Trophoblast cell (in vitro differentiated cells and primary cell): ENCODE measurements at regions not wholly inside any gene's neighbourhood (a gene's known extent, or its start where the extent isn't known, plus 50 kb on each side); places are given as distances from the start of the nearest gene placed in this dataset.

Source experiments
- DNase-seq, 2 donors: peaks; one replicate each; pipeline ENCODE4 v3.0.0-alpha.2; 2016
- H2AFZ ChIP-seq: 2 replicates; pipeline ENCODE4 v1.6.1; 2013; ENCODE audit warnings: low read length, moderate library complexity, mild to moderate bottlenecking; ENCODE audit not compliant: insufficient read depth, poor library complexity
- H2AK5ac ChIP-seq: 2 replicates; pipeline ENCODE4 v1.6.1; 2013; ENCODE audit warnings: mild to moderate bottlenecking, low read length
- H2BK120ac ChIP-seq: 2 replicates; pipeline ENCODE4 v1.6.1; 2013; ENCODE audit warnings: low read length, mild to moderate bottlenecking, moderate library complexity; ENCODE audit not compliant: insufficient read depth, poor library complexity
- H2BK12ac ChIP-seq: 2 replicates; pipeline ENCODE4 v1.6.1; 2013; ENCODE audit warnings: mild to moderate bottlenecking, low read length, moderate library complexity
- H2BK5ac ChIP-seq: 2 replicates; pipeline ENCODE4 v1.6.1; 2013; ENCODE audit warnings: low read length, low read depth, moderate library complexity, mild to moderate bottlenecking; ENCODE audit not compliant: poor library complexity
- H3K14ac ChIP-seq: 2 replicates; pipeline ENCODE4 v1.6.1; 2013; ENCODE audit warnings: mild to moderate bottlenecking, low read length
- H3K18ac ChIP-seq: 2 replicates; pipeline ENCODE4 v1.6.1; 2013; ENCODE audit warnings: mild to moderate bottlenecking, low read length
- H3K23ac ChIP-seq: 2 replicates; pipeline ENCODE4 v1.6.1; 2013; ENCODE audit warnings: low read length
- H3K27ac ChIP-seq: 2 replicates; pipeline ENCODE4 v1.5.1; 2013; ENCODE audit warnings: low read depth, mild to moderate bottlenecking, inconsistent platforms, low read length, moderate library complexity
- H3K27me3 ChIP-seq: 2 replicates; pipeline ENCODE4 v1.6.1; 2013; ENCODE audit warnings: inconsistent platforms, mild to moderate bottlenecking, low read length, moderate library complexity; ENCODE audit not compliant: insufficient read depth
- H3K36me3 ChIP-seq, 2 experiments: 1 replicate in 1 of 2; 2 replicates in 1 of 2; pipeline ENCODE4 v1.6.1; 2013; ENCODE audit warnings: low read length in 2 of 2, mild to moderate bottlenecking in 2 of 2, moderate library complexity in 1 of 2; ENCODE audit not compliant: insufficient read depth in 2 of 2, control insufficient read depth in 1 of 2
- H3K4ac ChIP-seq: 2 replicates; pipeline ENCODE4 v1.6.1; 2013; ENCODE audit warnings: low read depth, mild to moderate bottlenecking, low read length, moderate library complexity
- H3K4me1 ChIP-seq, 2 experiments: 1 replicate in 1 of 2; 2 replicates in 1 of 2; pipeline ENCODE4 v1.6.1; 2013; ENCODE audit warnings: low read length in 2 of 2, mild to moderate bottlenecking in 2 of 2, moderate library complexity in 1 of 2; ENCODE audit not compliant: insufficient read depth in 2 of 2, control insufficient read depth in 1 of 2
- H3K4me2 ChIP-seq: 2 replicates; pipeline ENCODE4 v1.6.1; 2013; ENCODE audit warnings: inconsistent platforms, mild to moderate bottlenecking, low read length, moderate library complexity
- H3K4me3 ChIP-seq: 2 replicates; pipeline ENCODE4 v1.5.1; 2013; ENCODE audit warnings: mild to moderate bottlenecking, low read depth, low read length, inconsistent platforms
- H3K79me1 ChIP-seq: one replicate; pipeline ENCODE4 v1.6.1; 2013; ENCODE audit warnings: low read length
- H3K79me2 ChIP-seq: 2 replicates; pipeline ENCODE4 v1.6.1; 2013; ENCODE audit warnings: low read length, mild to moderate bottlenecking; ENCODE audit not compliant: control insufficient read depth, insufficient read depth, poor library complexity
- H3K9ac ChIP-seq: 2 replicates; pipeline ENCODE4 v1.6.1; 2013; ENCODE audit warnings: mild to moderate bottlenecking, low read length
- H3K9me3 ChIP-seq: 2 replicates; pipeline ENCODE4 v1.6.1; 2013; ENCODE audit warnings: low read depth, mild to moderate bottlenecking, control low read depth, inconsistent platforms, low read length; ENCODE audit not compliant: insufficient read depth
- H4K12ac ChIP-seq: 2 replicates; pipeline ENCODE4 v1.6.1; 2013; ENCODE audit warnings: low read depth, mild to moderate bottlenecking, low read length, moderate library complexity
- H4K8ac ChIP-seq: 2 replicates; pipeline ENCODE4 v1.6.1; 2013; ENCODE audit warnings: low read depth, mild to moderate bottlenecking, low read length, moderate library complexity
- H4K91ac ChIP-seq: one replicate; pipeline ENCODE4 v1.6.1; 2013; ENCODE audit warnings: low read depth, mild to moderate bottlenecking, low read length, moderate library complexity
- WGBS: extraction: QIAGEN DNeasy Blood & Tissue Kit; methylation state at CpG from one replicate; pipeline ENCODE4 v1.1.7; 2013; ENCODE audit warnings: missing lambda C conversion rate; ENCODE audit not compliant: insufficient read length, insufficient coverage; ENCODE audit errors: extremely low coverage; 5-methylcytosine and 5-hydroxymethylcytosine counted together

DNA sequence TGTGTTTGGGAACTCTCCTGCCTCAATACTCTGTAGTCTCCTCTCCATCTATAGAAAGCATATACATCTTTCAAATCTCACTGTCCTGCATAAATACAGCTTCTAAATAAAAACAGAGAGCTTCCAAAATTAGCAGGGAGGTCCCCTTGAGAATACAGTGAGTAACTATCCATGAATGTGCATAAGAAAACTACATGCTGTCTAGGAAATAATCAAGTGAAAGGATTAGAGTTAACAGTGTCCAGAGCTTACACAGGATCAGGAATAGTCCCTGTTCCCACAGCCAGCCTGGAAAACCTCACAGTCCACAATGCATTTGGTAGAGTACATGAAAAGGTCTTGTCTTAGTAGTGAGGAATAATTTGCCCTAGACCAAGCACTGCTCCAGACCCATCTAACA lies 123.0 kb upstream of the POU3F2 start:
- Histone ChIP-seq H3K9me3 (no peaks in the 10 kb centered on the region), H3K27me3 (no peaks in the 10 kb centered on the region), H2BK120ac (no peak overlapping the region), H4K8ac (no peak overlapping the region), H3K4me1 (no peaks in the 10 kb centered on the region), H4K91ac (no peak overlapping the region), H3K79me1 (no peaks in the 10 kb centered on the region), H3K4ac (no peak overlapping the region), H2BK5ac (no peak overlapping the region), H4K12ac (no peak overlapping the region), H3K79me2 (no peaks in the 10 kb centered on the region), H3K36me3 (no peaks in the 10 kb centered on the region), H3K23ac (no peak overlapping the region), H3K4me2 (no peak overlapping the region), H3K4me3 (no peak overlapping the region), H3K18ac (no peak overlapping the region), H3K14ac (no peak overlapping the region), H3K27ac (no peak overlapping the region), H2AK5ac (no peak overlapping the region), H3K9ac (no peak overlapping the region), H2BK12ac (no peak overlapping the region), H2AFZ (no peak overlapping the region)
- no peak for DNase-seq

DNA sequence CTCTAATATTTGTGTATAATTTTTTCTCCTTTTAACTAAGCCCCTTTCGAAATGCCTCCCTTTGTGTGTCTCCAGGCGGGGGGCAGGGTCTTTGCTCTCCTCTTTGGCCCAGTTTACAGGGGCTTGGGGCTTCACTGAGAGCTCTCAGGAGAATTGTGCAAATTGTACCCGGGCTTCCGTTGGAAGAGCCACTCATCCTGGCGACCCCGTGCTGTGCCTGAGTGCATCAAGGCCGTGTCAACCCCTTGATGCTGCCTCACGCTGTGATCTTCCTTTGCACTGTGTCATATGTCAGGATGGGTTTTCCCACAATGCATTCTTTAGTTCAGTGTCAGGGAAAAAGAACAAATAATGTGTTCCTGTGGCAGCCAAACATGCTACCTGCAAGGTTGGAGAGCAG lies 118.0 kb upstream of the POU3F2 start:
- Histone ChIP-seq H2AFZ (no peak overlapping the region), H3K27ac (no peak overlapping the region), H3K4ac (no peak overlapping the region), H2BK5ac (no peak overlapping the region), H3K79me2 (no peaks in the 10 kb centered on the region), H3K27me3 (no peaks in the 10 kb centered on the region), H3K23ac (no peak overlapping the region), H3K4me1 (no peaks in the 10 kb centered on the region), H2AK5ac (no peak overlapping the region), H3K9me3 (no peaks in the 10 kb centered on the region), H3K36me3 (no peaks in the 10 kb centered on the region), H2BK12ac (no peak overlapping the region), H4K8ac (no peak overlapping the region), H4K91ac (no peak overlapping the region), H3K14ac (no peak overlapping the region), H3K4me2 (no peak overlapping the region), H2BK120ac (no peak overlapping the region), H4K12ac (no peak overlapping the region), H3K18ac (no peak overlapping the region), H3K79me1 (no peaks in the 10 kb centered on the region), H3K9ac (no peak overlapping the region), H3K4me3 (no peak overlapping the region)
- WGBS, result no CpG with 5 or more reads among the region's 8 CpGs
- no peak for DNase-seq

DNA sequence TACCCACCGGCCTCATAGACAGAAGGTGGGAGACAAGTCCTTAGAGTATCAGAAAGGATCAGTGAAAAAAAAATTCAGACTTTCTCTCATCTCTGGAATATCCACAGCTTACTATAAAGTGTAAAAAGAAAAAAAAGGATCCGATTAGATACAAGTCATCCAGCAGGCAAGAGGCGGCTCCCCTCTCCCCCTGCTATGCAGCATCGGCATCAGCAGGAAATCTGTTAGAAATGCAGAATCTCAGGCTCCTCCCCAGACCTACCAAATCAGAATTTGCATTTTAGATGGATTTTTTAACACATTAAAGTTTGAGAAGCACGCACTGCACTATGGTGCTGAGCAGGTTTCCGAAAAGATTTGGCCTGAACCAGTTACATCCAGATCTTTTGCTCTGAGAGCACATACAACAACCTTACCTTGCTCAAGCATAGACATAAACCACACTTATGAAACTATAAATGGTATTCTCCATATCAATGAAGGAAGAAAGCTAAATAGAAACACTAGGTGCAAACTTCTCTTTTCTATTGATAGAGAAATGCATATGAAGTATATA lies 117.0 kb upstream of the POU3F2 start:
- H2BK12ac ChIP-seq, result no peak overlapping the region
- no peak overlapping the region for H2BK5ac ChIP-seq
- no peaks in the 10 kb centered on the region for H3K79me1 ChIP-seq
- no peak overlapping the region for H4K91ac ChIP-seq
- no peak overlapping the region for H4K8ac ChIP-seq
- H3K4me2 ChIP-seq, result no peak overlapping the region
- H2AK5ac ChIP-seq, result no peak overlapping the region
- no peak overlapping the region for H4K12ac ChIP-seq
- no peaks in the 10 kb centered on the region for H3K79me2 ChIP-seq
- H3K18ac ChIP-seq, result no peak overlapping the region
- H3K4me3 ChIP-seq, result no peak overlapping the region
- H3K36me3 ChIP-seq, result no peaks in the 10 kb centered on the region
- H3K9me3 ChIP-seq, result no peaks in the 10 kb centered on the region
- no peak overlapping the region for H3K9ac ChIP-seq
- no CpG with 5 or more reads among the region's 6 CpGs for WGBS
- H3K27me3 ChIP-seq, result no peaks in the 10 kb centered on the region
- no peaks in the 10 kb centered on the region for H3K4me1 ChIP-seq
- no peak for DNase-seq
- no peak overlapping the region for H3K23ac ChIP-seq
- no peak overlapping the region for H3K4ac ChIP-seq
- no peak overlapping the region for H2AFZ ChIP-seq
- no peak overlapping the region for H2BK120ac ChIP-seq
- H3K27ac ChIP-seq, result no peak overlapping the region
- no peak overlapping the region for H3K14ac ChIP-seq

- no peak overlapping the region for H2BK12ac ChIP-seq
- no peak overlapping the region for H3K9ac ChIP-seq
- H3K27me3 ChIP-seq, result no peaks in the 10 kb centered on the region
- H2AFZ ChIP-seq, result no peak overlapping the region
- H2BK5ac ChIP-seq, result no peak overlapping the region
- no peak overlapping the region for H3K23ac ChIP-seq
- no peak overlapping the region for H3K4ac ChIP-seq
- no peak overlapping the region for H2AK5ac ChIP-seq
- H3K14ac ChIP-seq, result no peak overlapping the region
- H3K27ac ChIP-seq, result no peak overlapping the region
- H4K91ac ChIP-seq, result no peak overlapping the region
- H4K12ac ChIP-seq, result no peak overlapping the region
- H3K4me2 ChIP-seq, result no peak overlapping the region
- DNase-seq, result no peak
- H3K9me3 ChIP-seq, result no peaks in the 10 kb centered on the region
- 100% methylated on average over 1 of the region's 2 CpGs for WGBS
- no peaks in the 10 kb centered on the region for H3K4me1 ChIP-seq
- no peak overlapping the region for H3K18ac ChIP-seq
- no peaks in the 10 kb centered on the region for H3K79me2 ChIP-seq
- H3K79me1 ChIP-seq, result no peaks in the 10 kb centered on the region
- no peaks in the 10 kb centered on the region for H3K36me3 ChIP-seq
- no peak overlapping the region for H2BK120ac ChIP-seq
- no peak overlapping the region for H4K8ac ChIP-seq
- no peak overlapping the region for H3K4me3 ChIP-seq
These were observed 116.4 kb upstream of the POU3F2 start for GRCh38 chr6:98717988-98718387.
